ENCODE measurements at regions not wholly inside any gene's neighbourhood (a gene's known extent, or its start where the extent isn't known, plus 50 kb on each side); places are given as distances from the start of the nearest gene placed in this dataset.

DNA sequence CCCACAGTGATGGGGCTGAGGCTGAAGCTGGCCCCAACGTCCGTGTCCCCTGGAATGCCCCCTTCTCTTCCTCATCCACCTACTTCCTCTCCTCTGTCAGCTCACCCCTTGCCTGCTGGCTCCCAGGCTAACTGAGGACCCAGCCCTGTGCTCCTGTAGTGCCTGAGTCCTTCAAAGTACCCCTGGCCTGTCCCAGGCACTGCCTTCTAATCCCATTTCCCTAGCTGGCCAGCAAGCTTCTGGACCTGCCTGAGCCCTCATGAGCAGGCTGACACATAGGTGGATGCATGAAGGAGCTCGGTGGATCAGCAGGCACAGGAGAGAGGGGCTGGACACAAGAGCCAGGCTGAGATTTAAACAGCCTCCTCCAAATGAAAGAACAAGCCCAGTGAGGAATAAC lies 650.8 kb downstream of the NPHP4 start:
- Histone ChIP-seq H3K9me3 (no peaks in the 10 kb centered on the region), H3K4me3 (no peak overlapping the region), H3K27me3 (peaks cover 0 to 13% (median 0%) of the 10 kb centered on the region in 9 donors), H3K4me1 (no peaks in the 10 kb centered on the region), H3K27ac (no peak overlapping the region), H3K36me3 (no peaks in the 10 kb centered on the region)
- no peak for TF ChIP-seq POLR2A (IDR thresholded peaks at IDR 0.05)
- TF ChIP-seq, protein P1, sequence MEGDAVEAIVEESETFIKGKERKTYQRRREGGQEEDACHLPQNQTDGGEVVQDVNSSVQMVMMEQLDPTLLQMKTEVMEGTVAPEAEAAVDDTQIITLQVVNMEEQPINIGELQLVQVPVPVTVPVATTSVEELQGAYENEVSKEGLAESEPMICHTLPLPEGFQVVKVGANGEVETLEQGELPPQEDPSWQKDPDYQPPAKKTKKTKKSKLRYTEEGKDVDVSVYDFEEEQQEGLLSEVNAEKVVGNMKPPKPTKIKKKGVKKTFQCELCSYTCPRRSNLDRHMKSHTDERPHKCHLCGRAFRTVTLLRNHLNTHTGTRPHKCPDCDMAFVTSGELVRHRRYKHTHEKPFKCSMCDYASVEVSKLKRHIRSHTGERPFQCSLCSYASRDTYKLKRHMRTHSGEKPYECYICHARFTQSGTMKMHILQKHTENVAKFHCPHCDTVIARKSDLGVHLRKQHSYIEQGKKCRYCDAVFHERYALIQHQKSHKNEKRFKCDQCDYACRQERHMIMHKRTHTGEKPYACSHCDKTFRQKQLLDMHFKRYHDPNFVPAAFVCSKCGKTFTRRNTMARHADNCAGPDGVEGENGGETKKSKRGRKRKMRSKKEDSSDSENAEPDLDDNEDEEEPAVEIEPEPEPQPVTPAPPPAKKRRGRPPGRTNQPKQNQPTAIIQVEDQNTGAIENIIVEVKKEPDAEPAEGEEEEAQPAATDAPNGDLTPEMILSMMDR (IDR thresholded peaks at IDR 0.05) = no peak
- DNase-seq = no peak
- 41 to 60% (median 53%) methylated on average over 2 to 3 of the region's 3 CpGs for WGBS, 4 donors
- intact Hi-C loops (cut with DNase I) = no loop called here
- no peak for ATAC-seq

DNA sequence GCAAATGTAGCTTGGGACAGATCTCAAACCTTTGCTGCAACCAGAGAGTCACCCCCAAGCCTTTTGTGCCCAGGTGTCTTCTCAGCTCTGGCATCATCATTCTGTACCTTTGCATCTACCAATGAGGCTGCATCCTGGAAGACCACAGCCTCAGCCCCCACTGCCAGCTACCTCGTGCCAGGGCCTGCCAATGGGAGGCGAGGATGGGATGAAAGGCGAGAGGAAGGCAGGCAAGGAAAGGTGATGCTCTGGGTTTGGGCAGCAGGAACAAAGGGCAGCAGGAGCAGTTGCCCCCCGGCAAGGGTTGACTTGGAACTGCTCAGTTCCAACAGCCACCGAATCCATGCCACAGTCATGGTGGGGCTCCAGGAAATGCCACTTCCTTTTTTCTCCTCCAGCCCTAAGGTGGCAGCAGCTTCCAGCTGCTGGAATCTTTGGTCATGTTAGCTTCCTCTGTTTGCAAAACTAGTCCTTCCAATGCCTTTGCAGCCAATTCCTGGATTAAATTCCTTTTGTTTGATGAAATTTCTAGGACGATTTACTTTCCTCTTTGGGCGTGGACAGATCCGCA lies 651.6 kb downstream of the NPHP4 start:
- WGBS, 4 donors = 75 to 82% (median 78%) methylated on average over 8 of the region's 8 CpGs
- DNase-seq (no peak), ATAC-seq (no peak)
- Histone ChIP-seq H3K27me3 (peaks cover 0 to 13% (median 0%) of the 10 kb centered on the region in 9 donors), H3K9me3 (no peaks in the 10 kb centered on the region), H3K4me1 (no peaks in the 10 kb centered on the region), H3K27ac (no peak overlapping the region), H3K4me3 (no peak overlapping the region), H3K36me3 (no peaks in the 10 kb centered on the region)
- TF ChIP-seq, protein P1 (IDR thresholded peaks at IDR 0.05) = no peak
- TF ChIP-seq POLR2A (IDR thresholded peaks at IDR 0.05) = no peak
- intact Hi-C loops (cut with DNase I) = no loop called here

- intact Hi-C loops (cut with DNase I) = no loop called here
- no peak overlapping the region for H3K4me3 ChIP-seq
- H3K27me3 ChIP-seq = peaks cover 0 to 13% (median 0%) of the 10 kb centered on the region in 9 donors
- no peak for ATAC-seq
- no peaks in the 10 kb centered on the region for H3K36me3 ChIP-seq
- 49 to 72% (median 67%) methylated on average over 2 of the region's 2 CpGs for WGBS, 4 donors
- TF ChIP-seq, protein P1 (IDR thresholded peaks at IDR 0.05) = no peak
- no peak for TF ChIP-seq POLR2A (IDR thresholded peaks at IDR 0.05)
- no peak overlapping the region for H3K27ac ChIP-seq
- no peaks in the 10 kb centered on the region for H3K4me1 ChIP-seq
- DNase-seq = no peak
- H3K9me3 ChIP-seq = no peaks in the 10 kb centered on the region
Observed at GRCh38 chr1:5338466-5338865, 653.8 kb downstream of the NPHP4 start.

DNA sequence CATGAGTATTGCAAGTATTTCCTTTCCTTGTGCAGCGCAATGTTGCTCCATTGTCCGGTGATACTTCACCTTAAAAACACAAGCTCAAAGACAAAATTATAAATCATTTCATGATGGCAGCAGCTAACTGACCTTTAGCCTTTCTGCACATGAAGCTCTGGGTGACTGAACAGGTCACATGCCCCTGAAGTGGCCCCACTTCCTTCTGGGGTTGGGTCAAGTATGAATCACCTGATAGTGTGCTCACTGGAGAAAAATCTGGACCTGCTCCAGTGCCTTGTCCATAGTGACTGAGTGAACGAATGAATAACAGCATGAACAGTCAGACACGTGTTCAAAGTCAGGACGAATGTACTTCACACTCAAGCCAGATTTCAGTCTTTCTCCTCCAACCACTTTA lies 658.9 kb downstream of the NPHP4 start:
- WGBS, 4 donors = 74 to 84% (median 76%) methylated on average over 5 of the region's 5 CpGs
- Histone ChIP-seq H3K4me3 (no peak overlapping the region), H3K4me1 (no peaks in the 10 kb centered on the region), H3K36me3 (no peaks in the 10 kb centered on the region), H3K27me3 (no peaks in the 10 kb centered on the region), H3K27ac (no peak overlapping the region), H3K9me3 (no peaks in the 10 kb centered on the region)
- TF ChIP-seq, protein P1 (IDR thresholded peaks at IDR 0.05) = no peak
- intact Hi-C loops (cut with DNase I) = loop anchor here in 1 of 10 donors (5.0 kb wide), 1 partner anchor 104 kb away; no protein-coding TSS in a partner anchor
- DNase-seq (no peak), ATAC-seq (no peak)

Data from heart left ventricle (tissue), 16 donors.